Mucosa of rectum (tissue), 2 donors: ENCODE measurements at regions not wholly inside any gene's neighbourhood (a gene's known extent, or its start where the extent isn't known, plus 50 kb on each side); places are given as distances from the start of the nearest gene placed in this dataset.
A peak's percentile ranks its signal among the peaks of the same experiment; 100 is the strongest.

ENCODE experiments used
- H3K27ac ChIP-seq, 2 donors: one replicate each; pipeline ENCODE4 v1.7.0; 2013; ENCODE audit warnings: inconsistent platforms in 2 of 2, low read depth in 2 of 2, low read length in 2 of 2
- H3K27me3 ChIP-seq, 2 donors: one replicate each; pipeline ENCODE4 v1.7.0; 2013; ENCODE audit warnings: low read length in 2 of 2; ENCODE audit not compliant: control insufficient read depth in 2 of 2, insufficient read depth in 2 of 2
- H3K36me3 ChIP-seq, 2 donors: one replicate each; pipeline ENCODE4 v1.7.0; 2013; ENCODE audit warnings: low read length in 2 of 2; ENCODE audit not compliant: control insufficient read depth in 2 of 2, insufficient read depth in 2 of 2
- H3K4me1 ChIP-seq, 2 donors: one replicate each; pipeline ENCODE4 v1.7.0; 2013; ENCODE audit warnings: low read length in 2 of 2, mild to moderate bottlenecking in 1 of 2; ENCODE audit not compliant: control insufficient read depth in 2 of 2, insufficient read depth in 2 of 2
- H3K4me3 ChIP-seq, 2 donors: one replicate each; pipeline ENCODE4 v1.7.0; 2013; ENCODE audit warnings: low read length in 2 of 2
- H3K9ac ChIP-seq, 2 donors: one replicate each; pipeline ENCODE4 v1.7.0; 2013; ENCODE audit warnings: low read length in 2 of 2, low read depth in 1 of 2, mild to moderate bottlenecking in 1 of 2
- H3K9me3 ChIP-seq, 2 donors: one replicate each; pipeline ENCODE4 v1.7.0; 2013; ENCODE audit warnings: low read length in 2 of 2; ENCODE audit not compliant: control insufficient read depth in 2 of 2
- donor health status: healthy.
- donor health status: Normal muscosa, but diverticular disease.

- Histone ChIP-seq H3K27ac (no peak overlapping the region), H3K9ac (no peak overlapping the region), H3K27me3 (no peaks in the 10 kb centered on the region), H3K36me3 (no peaks in the 10 kb centered on the region), H3K4me1 (no peaks in the 10 kb centered on the region), H3K4me3 (no peak overlapping the region), H3K9me3 (no peaks in the 10 kb centered on the region)
These were observed 56.0 kb upstream of the CD53 start for GRCh38 chr1:110816945-110817344.

GRCh38 chr1:110811529-110811928 lies 61.4 kb upstream of the CD53 start:
- Histone ChIP-seq H3K4me3 (no peak overlapping the region), H3K27me3 (no peaks in the 10 kb centered on the region), H3K36me3 (no peaks in the 10 kb centered on the region), H3K4me1 (no peaks in the 10 kb centered on the region), H3K9me3 (no peaks in the 10 kb centered on the region), H3K27ac (no peak overlapping the region), H3K9ac (no peak overlapping the region)

- H3K9ac ChIP-seq = no peak overlapping the region
- no peak overlapping the region for H3K4me3 ChIP-seq
- H3K4me1 ChIP-seq = no peaks in the 10 kb centered on the region
- H3K27ac ChIP-seq = no peak overlapping the region
- H3K27me3 ChIP-seq = no peaks in the 10 kb centered on the region
- no peaks in the 10 kb centered on the region for H3K36me3 ChIP-seq
- H3K9me3 ChIP-seq = no peaks in the 10 kb centered on the region
These were observed 72.9 kb upstream of the CD53 start for GRCh38 chr1:110800079-110800478.

- Histone ChIP-seq H3K9ac (no peak overlapping the region), H3K9me3 (no peaks in the 10 kb centered on the region), H3K27ac (no peak overlapping the region), H3K27me3 (no peaks in the 10 kb centered on the region), H3K36me3 (no peaks in the 10 kb centered on the region), H3K4me1 (no peaks in the 10 kb centered on the region), H3K4me3 (no peak overlapping the region)
These were observed 74.2 kb upstream of the CD53 start for GRCh38 chr1:110798691-110799256.

GRCh38 chr1:110788673-110789072 lies 84.3 kb upstream of the CD53 start:
- H3K27ac ChIP-seq = no peak overlapping the region
- H3K4me3 ChIP-seq = no peak overlapping the region
- H3K27me3 ChIP-seq = no peaks in the 10 kb centered on the region
- no peak overlapping the region for H3K9ac ChIP-seq
- no peaks in the 10 kb centered on the region for H3K9me3 ChIP-seq
- peaks cover 0 to 8% of the 10 kb centered on the region in 2 donors for H3K4me1 ChIP-seq
- H3K36me3 ChIP-seq = no peaks in the 10 kb centered on the region

- H3K9ac ChIP-seq = no peak overlapping the region
- peak overlapping the region; percentile 18 to 77 for H3K27ac ChIP-seq
- H3K4me1 ChIP-seq = peaks cover 0 to 8% of the 10 kb centered on the region in 2 donors
- no peaks in the 10 kb centered on the region for H3K36me3 ChIP-seq
- H3K27me3 ChIP-seq = no peaks in the 10 kb centered on the region
- H3K9me3 ChIP-seq = no peaks in the 10 kb centered on the region
- no peak overlapping the region for H3K4me3 ChIP-seq
These were observed 85.4 kb upstream of the CD53 start for GRCh38 chr1:110787328-110788071.

- Histone ChIP-seq H3K9me3 (no peaks in the 10 kb centered on the region), H3K36me3 (no peaks in the 10 kb centered on the region), H3K27me3 (no peaks in the 10 kb centered on the region), H3K9ac (no peak overlapping the region), H3K27ac (peak overlapping the region in 1 of 2 donors; percentile 49), H3K4me3 (no peak overlapping the region), H3K4me1 (peaks cover 0 to 8% of the 10 kb centered on the region in 2 donors)
These were observed 86.1 kb upstream of the CD53 start for GRCh38 chr1:110786802-110787327.

GRCh38 chr1:110785612-110786011 lies 87.3 kb upstream of the CD53 start:
- Histone ChIP-seq H3K27ac (no peak overlapping the region), H3K9ac (no peak overlapping the region)

GRCh38 chr1:110785055-110785454 lies 87.9 kb upstream of the CD53 start:
- no peaks in the 10 kb centered on the region for H3K36me3 ChIP-seq
- no peak overlapping the region for H3K4me3 ChIP-seq
- H3K9ac ChIP-seq = no peak overlapping the region
- no peak overlapping the region for H3K27ac ChIP-seq
- peaks cover 0 to 4% of the 10 kb centered on the region in 2 donors for H3K27me3 ChIP-seq
- H3K4me1 ChIP-seq = peaks cover 0 to 8% of the 10 kb centered on the region in 2 donors
- H3K9me3 ChIP-seq = no peaks in the 10 kb centered on the region

More at GRCh38 chr1:110785612-110786011, 87.3 kb upstream of the CD53 start:
- Histone ChIP-seq H3K4me1 (peaks cover 0 to 8% of the 10 kb centered on the region in 2 donors), H3K4me3 (no peak overlapping the region), H3K9me3 (no peaks in the 10 kb centered on the region), H3K36me3 (no peaks in the 10 kb centered on the region), H3K27me3 (peaks cover 0 to 2% of the 10 kb centered on the region in 2 donors)

- Histone ChIP-seq H3K27me3 (peaks cover 0 to 4% of the 10 kb centered on the region in 2 donors), H3K4me3 (no peak overlapping the region), H3K9ac (no peak overlapping the region), H3K9me3 (no peaks in the 10 kb centered on the region), H3K36me3 (no peaks in the 10 kb centered on the region), H3K4me1 (peaks cover 0 to 8% of the 10 kb centered on the region in 2 donors), H3K27ac (no peak overlapping the region)
These were observed 89.5 kb upstream of the CD53 start for GRCh38 chr1:110783292-110783918.
